CD4-positive, alpha-beta T cell treated with Interleukin-15 for 4 hours (primary cell): ENCODE measurements at regions not wholly inside any gene's neighbourhood (a gene's known extent, or its start where the extent isn't known, plus 50 kb on each side); places are given as distances from the start of the nearest gene placed in this dataset.

ENCODE experiments used
- DNase-seq: peaks from one replicate; pipeline ENCODE4 v3.0.0-alpha.2; 2020; ENCODE audit warnings: low spot score

DNA sequence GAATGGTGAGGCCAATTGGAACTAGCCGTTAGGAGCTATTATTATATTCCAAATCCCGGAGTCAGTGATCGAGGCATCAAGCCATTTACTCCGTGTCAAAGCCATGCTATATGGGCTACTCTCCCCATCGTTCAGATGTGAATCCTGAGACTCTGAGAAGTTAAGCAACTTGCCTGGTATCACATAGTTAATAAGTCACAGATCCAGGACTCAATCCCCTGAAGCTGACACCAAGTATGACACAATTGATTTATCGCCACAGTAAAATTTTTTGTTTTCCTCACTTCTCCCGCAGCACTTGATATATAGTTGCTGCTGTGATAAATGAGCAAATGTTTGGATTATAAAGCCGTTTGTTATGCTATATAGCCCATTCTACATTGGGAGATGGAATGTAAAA lies 50.8 kb upstream of the TSHZ2 start:
- DNase-seq = no peak

DNA sequence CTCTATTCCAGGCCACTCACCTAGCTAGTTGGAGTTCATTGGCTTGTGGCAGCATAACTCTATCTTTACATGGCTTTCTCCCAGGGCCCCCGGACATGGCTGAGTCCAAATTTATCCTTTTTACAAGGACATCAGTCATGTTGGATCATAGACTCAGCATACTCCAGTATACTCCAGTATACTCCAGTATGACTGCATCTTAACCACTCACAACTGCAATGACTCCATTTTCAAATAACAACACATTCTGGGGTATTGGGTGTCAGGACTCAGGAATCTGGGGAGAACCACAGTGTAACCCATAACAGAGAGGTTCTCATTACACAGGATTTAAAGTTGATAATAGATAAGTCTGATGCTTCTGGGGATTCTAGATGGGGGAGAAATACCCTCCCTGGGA lies 53.8 kb upstream of the TSHZ2 start:
- DNase-seq = no peak

DNA sequence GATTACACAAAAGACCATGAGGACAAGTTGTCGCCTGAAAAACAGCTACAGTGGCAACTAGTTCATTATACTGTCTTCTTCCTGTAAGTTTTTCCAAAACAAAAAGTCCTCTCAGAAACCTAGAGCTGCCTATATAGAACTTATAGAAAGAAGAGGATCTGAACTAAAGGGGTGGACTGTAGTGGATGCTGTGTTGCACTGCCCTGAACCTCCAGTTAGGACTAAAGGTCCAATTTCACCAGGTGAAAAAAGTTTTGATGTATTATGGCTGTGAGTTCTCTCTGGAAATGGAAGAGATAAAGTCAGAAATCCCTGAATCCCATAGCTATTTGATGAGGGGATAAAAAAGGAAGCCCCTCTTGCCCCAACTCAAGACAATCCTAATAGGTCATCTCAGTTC lies 56.6 kb upstream of the TSHZ2 start:
- DNase-seq = no peak

DNA sequence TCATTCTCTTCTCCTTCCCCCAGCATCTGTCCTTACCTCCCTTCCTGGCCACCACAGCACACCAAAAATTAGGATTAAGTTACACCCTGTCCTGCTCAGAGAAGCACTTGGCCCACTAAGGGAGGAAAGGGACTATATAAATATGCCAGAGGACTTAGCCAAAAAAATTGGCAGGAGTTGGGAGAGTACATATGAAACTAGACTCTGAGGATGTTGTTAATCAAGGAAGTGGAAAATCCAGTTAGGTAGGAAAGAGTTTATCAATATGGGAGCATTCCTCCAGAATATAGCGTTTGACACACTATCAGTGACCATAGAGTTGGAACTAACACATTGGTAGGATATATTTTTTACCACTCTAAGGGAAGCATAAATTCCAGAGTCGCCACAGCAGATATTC lies 57.3 kb upstream of the TSHZ2 start:
- no peak for DNase-seq

DNA sequence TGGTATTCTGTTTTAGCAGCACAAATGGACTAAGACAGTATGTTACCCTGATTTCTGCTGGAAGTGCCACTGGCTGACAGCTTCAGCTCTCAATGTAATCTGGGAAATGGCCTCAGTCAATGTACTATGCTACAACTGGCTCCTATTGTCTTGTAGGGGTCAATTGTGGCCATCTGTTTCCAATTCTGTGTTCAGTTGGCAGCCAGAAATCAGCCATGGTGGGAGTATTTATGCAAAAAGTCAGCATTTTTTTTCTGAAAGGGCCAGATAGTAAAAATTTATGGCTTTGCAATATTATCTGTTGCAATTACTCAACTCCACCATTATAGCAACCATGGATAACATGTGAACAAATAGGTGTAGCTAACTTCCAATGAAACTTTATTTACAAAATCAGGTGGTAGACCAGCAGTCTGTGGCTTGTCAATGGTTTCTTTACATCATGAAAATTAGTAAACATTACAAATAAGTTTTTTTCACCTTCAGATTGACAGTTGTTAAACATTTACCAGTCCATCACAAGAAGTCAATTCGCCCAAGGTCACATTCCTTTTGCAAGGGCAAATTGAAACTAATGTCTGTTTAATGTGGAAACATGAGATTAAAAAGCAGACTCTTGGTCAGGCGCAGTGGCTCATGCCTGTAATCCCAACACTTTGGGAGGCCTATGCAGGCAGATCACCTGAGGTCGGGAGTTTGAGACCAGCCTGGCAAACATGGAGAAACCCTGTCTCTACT lies 58.3 kb upstream of the TSHZ2 start:
- no peak for DNase-seq

DNA sequence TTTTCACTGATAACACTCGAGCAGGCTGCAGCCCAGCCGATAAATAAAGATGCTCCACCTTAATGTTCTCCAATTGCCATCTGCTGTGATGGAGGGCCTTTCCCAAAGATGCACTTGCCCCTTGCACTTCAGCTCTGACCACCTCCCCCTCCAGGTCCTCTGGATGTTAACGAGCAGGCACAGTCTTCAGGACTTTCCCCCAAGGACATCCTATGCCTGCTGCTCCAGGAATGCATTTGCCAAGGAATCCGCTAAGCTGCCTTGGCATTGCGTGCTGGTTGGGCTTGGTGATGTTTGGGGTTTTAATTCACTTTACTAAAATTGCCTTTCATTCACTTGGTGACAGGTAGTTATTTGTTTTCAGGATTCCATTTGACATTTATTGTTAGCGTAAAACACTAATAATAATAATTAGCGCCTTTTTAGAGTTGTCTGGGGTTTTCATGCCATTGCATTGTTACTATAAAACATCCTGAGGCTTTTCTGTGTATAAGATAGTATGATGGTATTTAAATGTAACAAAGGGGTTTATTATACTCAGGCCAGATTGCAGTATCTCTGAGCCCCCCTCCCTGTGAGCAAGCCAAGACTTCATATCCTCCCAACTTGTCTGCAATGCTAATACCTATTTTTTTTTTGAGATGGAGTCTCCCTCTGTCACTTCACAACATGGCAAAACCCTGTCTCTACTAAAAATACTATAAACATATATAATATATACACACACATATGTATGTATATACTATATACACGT lies 66.7 kb upstream of the TSHZ2 start:
- no peak for DNase-seq

DNA sequence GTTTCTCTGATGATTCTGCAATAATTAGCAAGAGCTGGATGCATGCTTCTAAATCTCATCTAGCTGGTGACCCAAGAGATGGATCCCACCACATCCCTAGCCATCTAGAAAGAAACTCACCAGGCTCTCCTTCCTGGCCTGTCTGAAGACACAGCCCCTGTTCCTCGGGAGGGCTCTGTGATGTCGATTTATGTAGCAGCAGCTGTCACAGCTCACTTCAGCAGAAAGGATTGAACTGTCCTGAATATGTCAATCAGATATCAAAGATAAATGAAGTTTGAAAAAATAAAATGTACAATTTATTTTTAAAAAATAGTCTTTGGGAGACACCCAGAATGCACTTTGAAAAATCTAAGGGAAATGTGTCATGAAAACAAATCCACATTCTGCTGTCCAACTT lies 67.3 kb upstream of the TSHZ2 start:
- no peak for DNase-seq

DNA sequence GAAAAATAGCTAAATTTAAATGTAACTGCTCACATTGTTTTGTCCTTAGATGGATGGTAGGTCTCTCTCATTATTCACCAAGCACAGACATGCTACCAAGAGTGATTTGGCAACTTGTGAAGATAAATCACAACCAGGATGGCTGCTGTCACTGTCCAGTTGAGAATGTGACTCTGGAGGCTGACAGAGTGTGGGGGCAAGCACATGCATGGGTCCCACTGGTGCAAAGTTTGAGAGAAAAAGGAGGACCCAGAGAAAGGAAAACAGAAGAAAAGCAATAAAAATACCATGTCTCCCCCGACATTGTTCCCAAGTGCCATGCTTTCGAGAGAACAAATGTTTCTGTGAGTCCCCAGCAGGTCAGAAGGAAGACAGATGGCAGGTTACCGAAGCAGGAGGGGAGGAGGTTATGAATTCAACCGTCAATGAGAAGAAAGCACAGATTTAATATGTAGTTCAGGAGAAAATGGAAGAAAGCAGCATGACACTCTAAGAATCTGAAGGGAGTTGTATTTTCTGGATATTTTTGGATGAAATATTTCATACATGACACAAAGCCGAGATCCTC lies 73.0 kb upstream of the TSHZ2 start:
- no peak for DNase-seq

DNA sequence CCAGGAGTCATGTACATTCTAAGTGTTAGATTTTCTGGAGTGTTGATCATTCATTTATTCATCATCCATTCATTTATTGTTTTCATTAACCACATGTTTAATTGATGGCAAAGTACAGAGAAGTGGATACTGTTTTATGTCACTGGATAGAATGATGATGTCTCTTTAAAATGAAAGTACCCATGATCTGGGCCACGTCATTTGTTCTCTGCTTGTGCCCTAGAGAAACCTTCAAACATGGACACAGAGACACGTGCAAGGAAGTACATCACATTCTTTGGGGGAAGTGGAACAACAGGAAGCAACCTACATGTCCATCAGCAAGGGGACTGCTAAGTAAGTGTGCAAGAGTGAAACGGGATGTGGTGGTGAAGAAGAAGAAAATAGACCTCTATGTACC lies 75.8 kb upstream of the TSHZ2 start:
- DNase-seq = no peak

DNA sequence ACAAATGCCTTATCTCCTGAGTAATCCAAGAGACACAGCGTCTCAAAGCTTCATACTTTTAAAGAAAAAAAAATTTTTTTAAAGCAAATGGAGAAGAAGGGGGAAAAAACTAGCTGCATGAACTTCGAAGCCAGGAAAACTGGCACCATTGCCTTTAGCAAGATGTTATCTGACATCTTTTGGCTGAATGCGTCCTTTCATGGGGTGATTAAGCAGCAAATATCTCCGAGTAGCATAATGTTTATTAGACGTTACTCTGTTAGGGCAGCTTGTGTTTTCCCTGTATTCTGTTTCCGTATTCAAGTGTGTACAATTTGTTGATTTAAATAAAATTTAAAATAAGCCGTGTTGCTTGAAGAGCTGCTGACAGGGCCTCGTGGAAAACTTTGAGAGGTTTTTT lies 76.5 kb upstream of the TSHZ2 start:
- DNase-seq = no peak

DNA sequence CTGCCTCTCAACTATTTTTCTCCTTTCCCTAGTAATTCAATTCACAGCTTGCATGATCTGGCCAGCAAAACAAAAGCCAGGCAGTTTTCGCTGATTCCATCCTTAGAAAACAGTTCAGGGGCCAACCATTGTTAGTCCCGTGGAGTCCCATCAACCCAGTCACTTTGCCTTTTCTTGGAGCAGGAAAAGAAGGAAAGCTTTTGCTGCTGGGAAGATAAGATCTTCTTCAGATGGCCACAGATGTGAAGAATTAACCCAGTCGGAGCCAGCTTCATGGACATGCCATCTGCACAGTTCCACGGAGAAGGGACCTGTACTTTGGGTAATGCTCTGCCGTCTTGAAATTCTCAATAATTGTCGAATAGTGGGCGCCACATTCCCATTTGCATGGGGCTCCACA lies 76.9 kb upstream of the TSHZ2 start:
- DNase-seq = no peak

DNA sequence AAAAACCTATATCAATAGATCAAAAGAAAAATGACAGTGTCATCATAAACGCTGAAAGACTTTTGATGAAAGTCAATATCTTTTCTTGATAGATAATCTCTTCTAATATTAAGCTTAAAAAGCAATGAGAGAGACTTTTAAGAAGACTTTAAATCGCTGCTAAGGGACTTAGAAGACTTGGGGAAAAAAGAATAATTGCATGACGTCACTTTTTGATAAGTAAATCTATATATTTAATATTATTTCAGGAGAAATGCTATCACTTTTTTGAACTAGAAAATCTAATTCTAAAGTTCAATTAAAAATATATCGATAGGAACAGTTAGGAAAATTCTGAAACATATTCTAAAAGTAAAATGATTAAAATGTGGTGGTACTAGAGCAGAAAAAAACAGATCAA lies 78.7 kb upstream of the TSHZ2 start:
- DNase-seq = no peak

DNA sequence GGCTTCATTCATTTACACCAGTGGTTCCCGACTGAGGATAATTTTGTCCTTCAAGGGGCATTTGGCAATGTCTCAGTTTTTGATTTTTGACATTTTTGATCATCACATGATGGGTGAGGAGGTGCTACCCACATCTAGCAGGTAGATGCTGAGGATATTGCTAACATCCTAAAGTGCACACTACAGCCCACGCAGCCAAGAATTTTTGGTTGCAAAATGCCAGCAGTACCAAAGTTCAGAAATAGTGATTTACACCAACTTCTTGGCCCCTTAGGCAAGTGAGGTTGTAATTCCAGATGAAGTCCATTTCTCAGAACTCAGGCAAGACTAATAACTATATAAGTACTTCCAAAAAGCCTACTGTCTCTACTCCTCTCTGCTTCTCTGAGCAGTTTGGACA lies 80.1 kb upstream of the TSHZ2 start:
- no peak for DNase-seq

DNA sequence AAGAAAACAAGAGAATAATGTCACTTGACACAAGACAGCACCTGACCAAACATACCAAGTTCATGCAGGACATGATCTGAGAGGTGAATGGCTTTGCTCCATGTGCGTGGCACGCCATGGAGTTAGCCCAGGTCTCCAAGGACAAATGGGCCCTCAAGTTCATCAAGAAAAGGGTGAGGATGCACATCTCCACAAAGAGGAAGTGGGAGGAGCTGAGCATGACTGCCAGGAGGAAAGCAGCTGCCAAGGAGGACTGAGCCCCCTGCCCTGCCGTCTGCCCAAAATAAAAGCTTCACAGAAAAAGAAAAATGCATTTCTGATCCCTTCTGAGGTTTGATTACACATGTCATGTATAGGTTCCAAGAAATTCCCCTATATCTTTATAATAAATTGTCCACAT lies 82.0 kb upstream of the TSHZ2 start:
- DNase-seq = no peak

DNA sequence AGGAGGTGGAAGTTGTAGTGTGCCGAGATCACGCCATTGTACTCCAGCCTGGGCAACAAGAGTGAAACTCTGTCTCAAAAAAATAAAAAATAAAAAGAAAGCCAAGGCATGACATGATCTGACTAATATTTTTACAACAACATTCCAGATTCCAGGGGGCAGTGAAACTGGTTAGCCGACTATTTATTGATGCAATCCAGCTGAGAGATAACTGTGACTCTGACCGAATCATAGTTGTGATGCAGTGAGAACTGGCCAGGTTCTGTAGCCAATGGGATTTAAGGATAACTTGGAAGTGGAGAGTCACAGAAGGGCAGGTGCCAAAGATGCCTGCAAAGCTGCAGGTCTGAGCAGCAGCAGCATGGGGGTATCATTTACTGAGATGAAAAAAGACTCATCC lies 82.9 kb upstream of the TSHZ2 start:
- no peak for DNase-seq

DNA sequence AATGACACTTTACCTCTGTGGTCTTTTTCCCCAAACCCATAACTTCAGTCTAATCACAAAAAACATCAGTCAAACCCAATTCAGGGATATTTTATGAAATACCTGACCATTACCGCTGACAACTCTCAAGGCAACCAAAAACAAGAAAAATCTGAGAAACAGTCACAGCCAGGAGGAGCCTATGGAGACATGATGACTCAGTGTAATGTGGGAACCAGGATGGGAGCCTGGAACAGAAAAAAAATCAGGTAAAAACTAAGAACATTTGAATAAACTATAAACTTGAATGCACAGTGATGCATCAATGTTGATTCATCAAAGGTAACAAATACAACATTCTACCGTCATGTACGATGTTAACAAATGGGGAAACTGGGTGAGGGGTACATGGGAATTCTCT lies 84.1 kb upstream of the TSHZ2 start:
- no peak for DNase-seq

DNA sequence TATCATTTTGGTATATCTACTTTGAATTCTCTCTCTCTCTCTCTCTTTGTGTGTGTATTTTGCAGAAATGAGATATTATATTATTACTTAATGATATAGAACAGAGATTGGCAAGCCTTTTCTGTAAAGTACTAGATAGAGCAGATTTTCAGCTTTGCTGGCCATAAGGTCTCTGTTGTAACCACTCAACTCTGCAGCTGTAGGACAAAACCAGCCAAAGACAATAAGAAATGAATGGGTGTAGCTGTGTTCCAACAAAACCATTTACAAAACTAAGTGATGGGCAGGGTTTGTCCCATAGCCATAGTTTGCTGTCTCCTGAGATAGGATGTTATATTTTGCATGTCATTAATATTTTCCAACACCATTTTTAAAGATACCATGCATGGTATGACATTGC lies 91.2 kb upstream of the TSHZ2 start:
- DNase-seq = no peak

DNA sequence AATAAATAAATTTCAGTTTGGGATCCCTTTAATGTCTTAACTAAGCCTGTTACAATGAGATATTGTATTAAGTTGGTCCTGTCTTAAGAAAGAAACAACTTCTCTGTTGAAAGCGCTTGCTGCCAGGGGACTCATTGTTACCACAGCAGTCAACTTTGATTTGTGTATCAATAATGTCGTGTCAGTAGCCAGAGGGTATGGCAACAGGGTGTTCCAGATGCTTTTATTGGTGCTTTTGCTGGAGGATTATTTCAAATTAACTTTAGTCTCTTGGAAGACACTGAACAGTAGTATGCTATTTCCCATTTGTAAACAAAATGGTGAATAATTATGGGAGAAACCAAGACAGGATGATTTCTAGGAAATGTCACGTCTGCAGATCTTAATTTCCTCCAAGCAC lies 91.9 kb upstream of the TSHZ2 start:
- no peak for DNase-seq

DNA sequence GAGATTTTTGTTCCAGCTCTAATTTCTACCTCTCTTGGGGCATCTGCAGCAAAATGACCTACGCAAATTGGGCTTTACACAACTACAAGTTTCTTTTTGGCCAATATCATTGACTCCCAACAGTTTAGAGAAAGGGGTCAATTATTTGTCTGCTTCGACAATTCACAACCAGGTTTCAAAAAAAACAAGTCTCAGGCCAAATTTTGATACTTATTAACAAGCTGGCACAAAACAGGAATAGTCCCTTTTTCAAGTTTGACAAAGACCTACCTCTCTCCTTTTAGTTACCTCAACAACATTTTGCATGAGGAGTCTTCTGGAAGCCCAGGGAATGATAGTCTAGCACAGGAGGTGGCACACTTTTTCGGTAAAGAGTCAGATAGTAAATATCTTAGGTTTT lies 97.9 kb upstream of the TSHZ2 start:
- no peak for DNase-seq

DNA sequence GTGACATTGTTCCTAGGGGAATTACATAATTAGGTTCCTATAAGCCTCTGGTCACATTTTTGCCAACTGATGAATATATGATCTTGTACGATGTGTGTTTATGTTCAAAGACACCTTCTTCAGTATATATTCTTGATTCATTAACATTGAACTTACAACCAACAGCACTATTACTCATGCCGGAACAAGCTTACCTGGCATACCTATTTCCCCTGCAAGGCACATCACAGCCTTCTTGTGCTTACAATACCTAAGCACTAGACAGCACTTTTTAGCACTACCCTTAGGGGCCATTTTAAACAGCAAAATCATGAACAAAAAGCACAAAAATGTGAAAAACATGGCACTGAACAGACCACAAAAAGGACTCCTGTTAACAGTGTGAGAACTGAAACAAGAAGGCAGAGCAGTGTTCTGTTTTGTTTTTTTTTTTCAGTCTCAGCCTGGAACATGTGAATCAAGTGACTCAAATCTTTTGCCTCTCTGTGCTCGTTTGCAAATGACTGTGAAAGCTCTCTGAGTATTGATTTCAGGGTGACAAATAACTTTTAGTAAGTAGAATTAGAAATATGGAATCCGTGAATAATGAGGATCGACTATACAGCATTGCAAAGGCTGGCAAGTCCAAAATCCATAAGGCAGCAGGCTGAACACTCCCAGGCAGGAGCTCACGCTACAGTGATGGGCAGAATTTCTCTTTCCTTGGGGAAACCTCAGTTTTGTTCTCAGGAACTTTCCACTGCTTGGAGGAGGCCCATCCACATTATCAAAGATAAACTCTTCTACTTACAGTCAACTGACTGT lies 102.3 kb upstream of the TSHZ2 start:
- no peak for DNase-seq

DNA sequence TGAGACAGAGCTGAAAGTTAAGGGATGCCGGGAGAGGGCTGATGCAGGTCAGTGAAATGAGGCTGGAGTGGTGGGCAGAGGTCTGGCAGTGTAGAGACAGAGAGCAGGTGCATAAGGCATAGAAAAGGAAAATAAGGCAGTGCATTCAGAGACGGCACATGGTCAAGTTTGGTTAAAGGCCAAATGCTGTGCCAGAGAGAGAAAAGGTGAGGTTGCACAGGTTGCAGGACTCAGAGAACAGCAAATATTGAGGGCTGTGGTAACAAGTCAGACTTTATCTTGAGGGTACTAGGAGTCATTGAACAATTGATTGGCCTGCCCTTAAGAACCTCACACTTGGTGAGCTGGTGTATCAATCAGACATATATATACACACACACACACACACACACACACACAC lies 102.9 kb upstream of the TSHZ2 start:
- DNase-seq = no peak

DNA sequence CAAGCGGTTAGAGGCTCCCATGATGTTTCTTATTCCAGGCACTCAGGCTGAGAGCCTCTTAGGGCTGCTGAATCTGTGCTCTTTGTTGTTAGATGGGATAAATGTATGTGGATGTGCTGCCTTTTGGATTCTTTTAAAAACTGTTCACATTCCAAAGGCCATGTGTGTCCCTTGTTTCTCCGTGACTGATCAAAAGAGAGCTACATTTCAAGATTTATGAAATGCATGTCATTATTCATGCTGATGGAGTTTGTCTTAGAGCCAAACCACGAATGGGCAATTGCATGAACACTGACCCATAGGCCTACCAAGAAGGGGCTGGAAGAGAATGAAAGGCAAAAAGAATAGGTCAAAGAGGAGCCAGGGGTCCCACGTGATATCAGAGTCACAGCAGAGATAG lies 104.9 kb upstream of the TSHZ2 start:
- no peak for DNase-seq
